Natural killer cell treated with Interleukin-12 subunit alpha and Interleukin-12 subunit beta and Interleukin-15 and Interleukin-18, amount 100 ng/mL, for 72 hours (primary cell): ENCODE measurements at regions not wholly inside any gene's neighbourhood (a gene's known extent, or its start where the extent isn't known, plus 50 kb on each side); places are given as distances from the start of the nearest gene placed in this dataset.

Experiments used
- ATAC-seq, 2 donors: fragments of 150-1000 bp; cut with Tn5 transposase in 1 of 2; sonication (Bioruptor Pico), chemical (Tn5 transposase) in 1 of 2; 2 replicates each; pipeline ENCODE4 v1.10.0; 2021
- DNase-seq: peaks from one replicate; pipeline ENCODE4 v3.0.0; 2022; ENCODE audit warnings: low spot score
- H3K27ac Mint-ChIP-seq, 2 donors: 1 replicate in 1 of 2; 2 replicates in 1 of 2; pipeline ENCODE4 v1.8.0; 2022; ENCODE audit warnings: mixed read lengths in 2 of 2, mild to moderate bottlenecking in 1 of 2, moderate library complexity in 1 of 2
- H3K27me3 Mint-ChIP-seq, 2 donors: 1 replicate in 1 of 2; 2 replicates in 1 of 2; pipeline ENCODE4 v1.8.0; 2022; ENCODE audit warnings: mixed read lengths in 2 of 2
- H3K36me3 Mint-ChIP-seq: one replicate; pipeline ENCODE4 v1.8.0; 2022; ENCODE audit warnings: mixed read lengths
- H3K4me1 Mint-ChIP-seq, 2 donors: 1 replicate in 1 of 2; 2 replicates in 1 of 2; pipeline ENCODE4 v1.8.0; 2022; ENCODE audit warnings: low read depth in 2 of 2, mixed read lengths in 2 of 2, mild to moderate bottlenecking in 1 of 2
- H3K4me3 Mint-ChIP-seq: one replicate; pipeline ENCODE4 v1.8.0; 2022; ENCODE audit warnings: mixed read lengths
- H3K9me3 Mint-ChIP-seq: 2 replicates; pipeline ENCODE4 v1.8.0; 2022; ENCODE audit warnings: mixed read lengths

- no peak overlapping the region for H3K4me3 Mint-ChIP-seq
- DNase-seq (peak; percentile 8), ATAC-seq (no peak)
- no peaks in the 10 kb centered on the region for H3K36me3 Mint-ChIP-seq
- H3K27ac Mint-ChIP-seq, result no peak overlapping the region
- no peaks in the 10 kb centered on the region for H3K9me3 Mint-ChIP-seq
- peaks cover 19 to 21% of the 10 kb centered on the region in 2 donors for H3K27me3 Mint-ChIP-seq
- no peaks in the 10 kb centered on the region for H3K4me1 Mint-ChIP-seq
Observed at GRCh38 chr20:58144096-58144495, 84.4 kb downstream of the ANKRD60 start.

DNA sequence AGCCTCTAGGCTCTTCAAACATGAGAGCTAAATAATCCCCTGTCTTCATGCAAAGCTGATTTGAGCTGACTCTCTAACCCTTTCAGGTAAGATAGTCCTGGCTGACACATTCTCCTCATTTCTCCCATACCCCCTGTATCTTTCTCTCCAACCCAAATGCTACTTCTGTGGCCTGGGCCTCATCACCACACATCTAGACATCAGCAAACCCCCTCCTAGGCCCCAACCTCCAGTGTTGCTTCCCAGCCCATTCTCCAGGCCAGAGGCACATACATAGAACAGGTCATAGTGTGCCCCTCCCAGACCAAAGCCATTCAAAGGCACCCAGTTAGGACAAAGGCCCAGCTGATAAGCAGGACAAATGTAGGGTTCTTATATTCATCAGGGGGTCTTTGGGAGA lies 84.9 kb downstream of the ANKRD60 start:
- Mint-ChIP-seq H3K4me3 (no peak overlapping the region), H3K36me3 (no peaks in the 10 kb centered on the region), H3K27ac (no peak overlapping the region), H3K4me1 (no peaks in the 10 kb centered on the region), H3K27me3 (peaks cover 13 to 15% of the 10 kb centered on the region in 2 donors), H3K9me3 (no peaks in the 10 kb centered on the region)
- no peak for ATAC-seq
- peak; percentile 44 for DNase-seq

DNA sequence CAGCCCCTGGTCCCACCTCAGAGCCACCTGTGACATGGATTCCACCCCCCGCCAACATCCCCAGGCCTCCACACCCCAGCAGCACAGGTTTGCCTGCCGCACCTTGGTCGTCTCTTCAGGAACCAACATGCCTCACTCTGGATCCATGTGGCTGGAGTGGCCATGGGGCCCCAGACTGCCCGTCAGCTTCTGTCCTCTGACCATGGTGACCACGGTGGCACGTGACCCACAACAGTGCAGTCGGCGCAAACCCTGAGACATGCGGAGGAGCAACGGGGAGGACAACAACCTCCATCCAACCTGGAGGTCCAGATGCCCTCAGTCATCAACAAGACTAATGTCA lies 85.6 kb downstream of the ANKRD60 start:
- no peaks in the 10 kb centered on the region for H3K36me3 Mint-ChIP-seq
- H3K4me3 Mint-ChIP-seq, result no peak overlapping the region
- H3K9me3 Mint-ChIP-seq, result no peaks in the 10 kb centered on the region
- H3K27ac Mint-ChIP-seq, result no peak overlapping the region
- H3K27me3 Mint-ChIP-seq, result peaks cover 6 to 12% of the 10 kb centered on the region in 2 donors
- peak; percentile 12 for DNase-seq
- no peaks in the 10 kb centered on the region for H3K4me1 Mint-ChIP-seq
- ATAC-seq, result no peak

DNA sequence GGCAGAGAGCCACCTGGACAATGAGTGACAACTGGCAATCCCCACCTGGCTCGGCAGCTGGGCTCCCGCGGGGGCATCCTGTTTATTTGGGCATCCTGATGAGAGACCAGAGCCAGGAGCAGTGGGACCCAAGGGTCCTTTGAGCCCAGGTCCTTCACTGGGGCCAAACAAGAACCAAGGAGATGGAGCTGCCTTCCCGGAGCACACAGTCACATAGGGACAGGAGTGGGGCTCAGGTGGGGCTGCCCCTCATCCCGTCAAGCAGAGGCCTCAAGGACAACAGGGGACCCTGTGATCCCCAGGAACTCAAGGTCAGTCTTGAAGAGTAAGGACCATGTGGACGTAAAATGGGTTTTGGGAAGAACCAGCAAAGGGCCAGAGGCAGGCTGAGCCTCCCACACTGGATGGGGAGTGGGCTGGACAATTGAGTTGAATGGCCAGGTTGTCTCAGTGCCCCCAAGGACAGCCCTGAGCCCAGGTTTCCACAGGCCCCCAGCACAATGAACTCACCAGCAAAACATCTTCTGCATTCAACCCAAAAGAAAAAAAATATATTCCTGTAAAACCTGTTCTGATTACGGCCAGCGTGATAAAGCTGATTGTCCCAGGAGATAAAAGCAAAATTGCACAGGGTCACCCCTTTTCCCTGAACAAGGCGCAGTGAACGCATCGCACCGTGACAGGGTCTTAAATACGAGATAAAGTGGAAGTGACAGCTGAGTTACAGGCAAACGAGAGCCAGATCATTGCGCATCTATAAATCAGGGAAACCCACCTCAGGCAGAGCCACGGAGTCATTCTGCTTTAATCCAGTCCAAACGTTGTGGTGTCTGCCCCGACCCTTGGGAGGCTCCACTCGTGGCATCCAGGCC lies 86.2 kb downstream of the ANKRD60 start:
- no peaks in the 10 kb centered on the region for H3K36me3 Mint-ChIP-seq
- ATAC-seq (no peak), DNase-seq (peak; percentile 38)
- no peaks in the 10 kb centered on the region for H3K9me3 Mint-ChIP-seq
- no peak overlapping the region for H3K4me3 Mint-ChIP-seq
- peaks cover 3 to 10% of the 10 kb centered on the region in 2 donors for H3K27me3 Mint-ChIP-seq
- no peaks in the 10 kb centered on the region for H3K4me1 Mint-ChIP-seq
- H3K27ac Mint-ChIP-seq, result no peak overlapping the region

- Mint-ChIP-seq H3K27ac (no peak overlapping the region), H3K36me3 (no peaks in the 10 kb centered on the region), H3K4me1 (no peaks in the 10 kb centered on the region), H3K4me3 (no peak overlapping the region), H3K9me3 (no peaks in the 10 kb centered on the region), H3K27me3 (peaks cover 9 to 14% of the 10 kb centered on the region in 2 donors)
- ATAC-seq, result no peak
- DNase-seq, result no peak
Observed at GRCh38 chr20:58141496-58141895, 87.0 kb downstream of the ANKRD60 start.

DNA sequence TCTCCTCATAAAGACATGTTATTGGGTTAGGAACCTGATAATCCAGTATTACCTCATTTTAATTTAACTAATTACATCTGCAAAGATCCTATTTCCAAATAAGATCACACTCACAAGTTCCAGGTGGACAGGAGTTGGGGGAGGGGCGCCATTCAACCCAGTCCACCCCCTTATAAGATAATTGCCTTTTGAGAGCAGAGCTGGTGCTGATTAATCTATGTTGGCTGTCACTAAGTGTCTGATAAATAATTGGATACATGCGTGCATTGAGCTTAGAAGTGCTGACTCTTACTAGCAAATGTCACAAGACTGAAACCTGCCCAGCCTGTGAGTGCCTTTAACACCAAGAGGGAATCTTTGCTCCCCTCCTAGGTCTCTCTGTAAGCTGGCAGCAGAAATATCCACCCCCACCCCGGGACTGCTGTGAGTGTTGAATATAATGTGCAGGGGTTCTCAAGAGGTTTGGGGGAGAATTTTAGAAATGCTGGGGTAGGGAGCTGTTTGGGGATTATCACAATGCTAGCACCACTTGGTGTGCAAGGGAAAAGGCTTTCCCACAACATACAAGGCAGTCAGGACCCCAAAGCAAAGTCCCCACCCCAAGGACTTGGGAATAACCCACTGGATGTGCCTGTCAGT lies 87.5 kb downstream of the ANKRD60 start:
- no peaks in the 10 kb centered on the region for H3K9me3 Mint-ChIP-seq
- peaks cover 9 to 12% of the 10 kb centered on the region in 2 donors for H3K27me3 Mint-ChIP-seq
- no peaks in the 10 kb centered on the region for H3K4me1 Mint-ChIP-seq
- H3K4me3 Mint-ChIP-seq, result no peak overlapping the region
- DNase-seq (no peak), ATAC-seq (no peak)
- no peaks in the 10 kb centered on the region for H3K36me3 Mint-ChIP-seq
- no peak overlapping the region for H3K27ac Mint-ChIP-seq

DNA sequence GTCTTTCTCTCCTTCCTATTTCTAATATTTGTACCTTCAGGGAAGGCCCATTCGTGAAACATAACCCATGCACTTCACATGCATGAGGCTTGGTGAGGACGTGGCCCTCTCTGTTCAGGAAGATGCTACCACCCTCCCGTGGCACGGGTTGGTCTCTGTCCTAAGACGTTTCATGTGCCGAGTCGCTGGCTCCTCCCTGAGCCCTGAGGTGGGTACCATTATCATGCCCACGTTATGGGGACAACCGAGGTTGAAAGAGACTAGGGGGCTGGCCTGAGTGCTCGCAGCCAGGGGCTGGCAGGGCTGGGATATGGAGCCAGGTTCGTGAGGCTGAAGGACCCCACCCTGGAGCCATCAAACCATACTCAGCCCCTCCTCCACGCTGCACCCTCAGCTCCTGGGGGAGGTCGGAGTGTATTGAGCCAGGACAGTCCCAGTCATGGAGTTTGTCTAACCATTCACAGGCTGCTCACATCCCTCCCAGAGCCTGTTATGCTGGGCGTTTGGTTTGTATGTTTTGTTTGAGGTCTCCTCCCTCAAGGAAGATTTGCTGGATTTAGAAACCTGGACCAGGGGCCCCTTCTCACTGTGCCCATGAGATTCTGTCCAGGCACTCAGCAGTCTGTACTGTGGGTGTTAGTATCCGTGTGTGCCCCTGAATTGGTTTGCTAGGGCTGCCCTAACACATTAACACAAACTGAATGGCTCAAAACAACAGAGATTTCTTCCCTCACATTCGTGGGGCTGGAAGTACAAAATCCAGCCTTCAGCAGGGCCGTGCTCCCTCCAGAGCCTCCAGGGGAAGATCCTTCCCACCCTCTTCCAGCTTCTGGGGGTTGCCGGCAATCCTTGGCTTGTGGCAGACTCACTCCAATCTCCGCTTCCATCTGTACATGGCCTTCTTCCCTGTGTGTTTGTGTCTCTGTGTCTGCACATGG lies 88.3 kb downstream of the ANKRD60 start:
- Mint-ChIP-seq H3K27ac (no peak overlapping the region), H3K27me3 (peaks cover 10 to 12% of the 10 kb centered on the region in 2 donors), H3K36me3 (no peaks in the 10 kb centered on the region), H3K9me3 (no peaks in the 10 kb centered on the region), H3K4me3 (no peak overlapping the region), H3K4me1 (no peaks in the 10 kb centered on the region)
- ATAC-seq (no peak), DNase-seq (no peak)

GRCh38 chr20:58138395-58138794 lies 90.1 kb downstream of the ANKRD60 start:
- Mint-ChIP-seq H3K27me3 (peaks cover 21 to 25% of the 10 kb centered on the region in 2 donors), H3K9me3 (no peaks in the 10 kb centered on the region), H3K4me1 (no peaks in the 10 kb centered on the region), H3K36me3 (no peaks in the 10 kb centered on the region), H3K27ac (no peak overlapping the region), H3K4me3 (no peak overlapping the region)
- no peak for DNase-seq
- ATAC-seq, result no peak

GRCh38 chr20:58137651-58138265 lies 90.7 kb downstream of the ANKRD60 start:
- Mint-ChIP-seq H3K36me3 (no peaks in the 10 kb centered on the region), H3K27me3 (peaks cover 26 to 31% of the 10 kb centered on the region in 2 donors), H3K4me3 (no peak overlapping the region), H3K4me1 (no peaks in the 10 kb centered on the region), H3K27ac (no peak overlapping the region), H3K9me3 (no peaks in the 10 kb centered on the region)
- DNase-seq, result no peak
- ATAC-seq, result peak in 1 of 2 donors; percentile 14

GRCh38 chr20:58137236-58137635 lies 91.2 kb downstream of the ANKRD60 start:
- ATAC-seq (no peak), DNase-seq (no peak)
- H3K27me3 Mint-ChIP-seq, result peaks cover 26 to 34% of the 10 kb centered on the region in 2 donors
- no peak overlapping the region for H3K4me3 Mint-ChIP-seq
- no peaks in the 10 kb centered on the region for H3K9me3 Mint-ChIP-seq
- no peaks in the 10 kb centered on the region for H3K36me3 Mint-ChIP-seq
- H3K4me1 Mint-ChIP-seq, result no peaks in the 10 kb centered on the region
- no peak overlapping the region for H3K27ac Mint-ChIP-seq

GRCh38 chr20:58136149-58136484 lies 92.3 kb downstream of the ANKRD60 start:
- Mint-ChIP-seq H3K4me1 (no peaks in the 10 kb centered on the region), H3K36me3 (no peaks in the 10 kb centered on the region), H3K4me3 (no peak overlapping the region), H3K9me3 (no peaks in the 10 kb centered on the region), H3K27ac (no peak overlapping the region), H3K27me3 (peaks cover 37 to 45% of the 10 kb centered on the region in 2 donors)
- ATAC-seq (no peak), DNase-seq (no peak)

DNA sequence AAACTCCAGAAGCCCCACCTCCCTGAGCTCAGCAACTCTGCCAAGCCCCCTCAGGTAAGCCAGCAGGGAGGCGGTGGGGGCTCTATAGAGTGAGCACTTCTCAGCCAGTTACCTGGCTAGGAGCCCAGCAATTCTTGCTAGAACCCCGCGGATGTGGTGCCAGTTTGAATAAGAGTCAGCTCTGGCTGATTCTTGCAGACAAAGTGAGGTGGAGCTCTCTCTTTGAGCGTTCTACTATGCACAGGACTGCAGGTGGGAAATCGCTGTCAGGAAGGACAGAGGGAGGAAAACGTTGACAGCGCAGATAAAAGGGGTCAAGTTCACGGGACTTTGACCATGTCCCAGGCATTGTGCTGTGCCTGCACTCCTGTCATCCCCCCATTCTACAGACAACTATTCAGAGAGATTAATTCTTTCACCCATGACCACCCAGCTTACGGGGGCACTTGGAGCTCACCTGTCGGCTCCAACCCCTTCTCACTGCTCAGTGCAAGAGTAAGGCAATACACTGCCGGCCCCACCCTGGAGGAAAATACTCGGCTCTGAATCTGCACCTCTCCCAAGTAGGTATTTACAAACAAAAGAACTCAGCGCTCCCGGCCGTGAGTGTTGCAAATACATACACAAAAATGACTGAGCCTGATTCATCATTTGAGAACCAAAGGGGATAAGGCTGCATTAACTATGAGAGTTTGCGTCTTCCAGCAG lies 92.9 kb downstream of the ANKRD60 start:
- H3K27ac Mint-ChIP-seq, result no peak overlapping the region
- no peaks in the 10 kb centered on the region for H3K9me3 Mint-ChIP-seq
- ATAC-seq (peak in 1 of 2 donors; percentile 21), DNase-seq (no peak)
- H3K36me3 Mint-ChIP-seq, result no peaks in the 10 kb centered on the region
- H3K4me1 Mint-ChIP-seq, result no peaks in the 10 kb centered on the region
- no peak overlapping the region for H3K4me3 Mint-ChIP-seq
- peaks cover 39 to 50% of the 10 kb centered on the region in 2 donors for H3K27me3 Mint-ChIP-seq
